H9 (cell line): ENCODE measurements at regions not wholly inside any gene's neighbourhood (a gene's known extent, or its start where the extent isn't known, plus 50 kb on each side); places are given as distances from the start of the nearest gene placed in this dataset.

Experiments used
- DNase-seq: peaks from one replicate; pipeline ENCODE4 v3.0.0-alpha.2; 2017
- H2AFZ ChIP-seq: one replicate; pipeline ENCODE4 v1.6.1; 2013; ENCODE audit warnings: mild to moderate bottlenecking, low read length, control low read depth, moderate library complexity
- H2AK5ac ChIP-seq: 2 replicates; pipeline ENCODE4 v1.6.1; 2013; ENCODE audit warnings: low read length, control low read depth, mixed read lengths; ENCODE audit not compliant: insufficient read length
- H2BK120ac ChIP-seq: one replicate; pipeline ENCODE4 v1.6.1; 2013; ENCODE audit warnings: low read depth, mild to moderate bottlenecking, low read length, control low read depth, inconsistent platforms; ENCODE audit not compliant: poor library complexity, severe bottlenecking
- H2BK12ac ChIP-seq: 2 replicates; pipeline ENCODE4 v1.6.1; 2013; ENCODE audit warnings: low read length, control low read depth, mixed read lengths, low read depth; ENCODE audit not compliant: insufficient read length
- H2BK15ac ChIP-seq: 2 replicates; pipeline ENCODE4 v1.6.1; 2013; ENCODE audit warnings: low read depth, low read length, control low read depth
- H2BK20ac ChIP-seq: one replicate; pipeline ENCODE4 v1.6.1; 2013; ENCODE audit warnings: low read depth, mild to moderate bottlenecking, low read length, control low read depth, inconsistent platforms; ENCODE audit not compliant: poor library complexity, severe bottlenecking
- H2BK5ac ChIP-seq: 2 replicates; pipeline ENCODE4 v1.6.1; 2013; ENCODE audit warnings: low read length, control low read depth, mixed read lengths; ENCODE audit not compliant: insufficient read length
- H3K14ac ChIP-seq: 2 replicates; pipeline ENCODE4 v1.6.1; 2013; ENCODE audit warnings: low read length, control low read depth; ENCODE audit not compliant: insufficient read depth
- H3K18ac ChIP-seq: 2 replicates; pipeline ENCODE4 v1.6.1; 2013; ENCODE audit warnings: low read depth, mild to moderate bottlenecking, mixed read lengths, low read length, control low read depth; ENCODE audit not compliant: insufficient read length
- H3K23ac ChIP-seq: 2 replicates; pipeline ENCODE4 v1.6.1; 2013; ENCODE audit warnings: low read length, control low read depth, mixed read lengths, low read depth; ENCODE audit not compliant: insufficient read length
- H3K23me2 ChIP-seq: 2 replicates; pipeline ENCODE4 v1.6.1; 2013; ENCODE audit warnings: low read depth, mild to moderate bottlenecking, mixed read lengths, low read length, control low read depth; ENCODE audit not compliant: insufficient read length, poor library complexity, severe bottlenecking
- H3K27ac ChIP-seq: 2 replicates; pipeline ENCODE4 v1.5.1; 2013; ENCODE audit warnings: low read length, control low read depth, mixed read lengths, low read depth; ENCODE audit not compliant: insufficient read length
- H3K27me3 ChIP-seq: 2 replicates; pipeline ENCODE4 v1.6.1; 2013; ENCODE audit warnings: low read length, control low read depth, inconsistent platforms; ENCODE audit not compliant: insufficient read depth
- H3K4ac ChIP-seq: 2 replicates; pipeline ENCODE4 v1.6.1; 2013; ENCODE audit warnings: low read depth, mild to moderate bottlenecking, control low read depth, inconsistent platforms, low read length, moderate library complexity
- H3K4me1 ChIP-seq: 2 replicates; pipeline ENCODE4 v1.6.1; 2013; ENCODE audit warnings: low read length, control low read depth, inconsistent platforms; ENCODE audit not compliant: insufficient read depth
- H3K4me2 ChIP-seq: 2 replicates; pipeline ENCODE4 v1.6.1; 2013; ENCODE audit warnings: low read length, control low read depth, mixed read lengths; ENCODE audit not compliant: insufficient read length, insufficient read depth
- H3K56ac ChIP-seq: 2 replicates; pipeline ENCODE4 v1.6.1; 2013; ENCODE audit warnings: low read depth, mild to moderate bottlenecking, mixed read lengths, low read length, control low read depth; ENCODE audit not compliant: insufficient read length
- H3K79me1 ChIP-seq: 2 replicates; pipeline ENCODE4 v1.6.1; 2013; ENCODE audit warnings: low read depth, mild to moderate bottlenecking, moderate library complexity, low read length, control low read depth, inconsistent platforms; ENCODE audit not compliant: insufficient read depth, poor library complexity, severe bottlenecking
- H3K79me2 ChIP-seq: 2 replicates; pipeline ENCODE4 v1.6.1; 2013; ENCODE audit warnings: low read length, control low read depth, inconsistent platforms; ENCODE audit not compliant: insufficient read depth
- H3K9ac ChIP-seq: 2 replicates; pipeline ENCODE4 v1.6.1; 2013; ENCODE audit warnings: low read length, control low read depth, mixed read lengths; ENCODE audit not compliant: insufficient read length; ENCODE audit errors: extremely low read depth
- H3K9me3 ChIP-seq: one replicate; pipeline ENCODE4 v1.6.1; 2013; ENCODE audit warnings: low read depth, low read length, inconsistent platforms; ENCODE audit not compliant: control insufficient read depth
- H3T11ph ChIP-seq: one replicate; pipeline ENCODE4 v1.6.1; 2013; ENCODE audit warnings: mild to moderate bottlenecking, low read length, control low read depth, inconsistent platforms
- H4K20me1 ChIP-seq: one replicate; pipeline ENCODE4 v1.6.1; 2013; ENCODE audit not compliant: control insufficient read depth, insufficient read length, insufficient read depth
- H4K5ac ChIP-seq: 2 replicates; pipeline ENCODE4 v1.6.1; 2013; ENCODE audit warnings: low read depth, mild to moderate bottlenecking, mixed read lengths, low read length, control low read depth; ENCODE audit not compliant: insufficient read length
- H4K8ac ChIP-seq: replicated peaks from 2 replicates; pipeline ENCODE4 v1.6.1; 2013; ENCODE audit warnings: low read length, control low read depth, mixed read lengths, low read depth; ENCODE audit not compliant: insufficient read length
- H4K91ac ChIP-seq: 2 replicates; pipeline ENCODE4 v1.6.1; 2013; ENCODE audit warnings: low read depth, mild to moderate bottlenecking, moderate library complexity, mixed read lengths, low read length, control low read depth; ENCODE audit not compliant: insufficient read length
- H3K27ac Mint-ChIP-seq, 3 experiments: 2 replicates in 2 of 3; 3 replicates in 1 of 3; pipeline ENCODE4 v1.8.0; 2020 to 2021; ENCODE audit warnings: mixed read lengths in 3 of 3, mild to moderate bottlenecking in 1 of 3, moderate library complexity in 1 of 3
- H3K27me3 Mint-ChIP-seq: 2 replicates; pipeline ENCODE4 v1.8.0; 2021; ENCODE audit warnings: low read depth, mild to moderate bottlenecking, moderate library complexity, mixed read lengths
- H3K36me3 Mint-ChIP-seq, 3 experiments: 2 replicates in 2 of 3; 3 replicates in 1 of 3; pipeline ENCODE4 v1.8.0; 2020 to 2021; ENCODE audit warnings: low read depth in 3 of 3, mixed read lengths in 3 of 3; ENCODE audit not compliant: insufficient read depth in 1 of 3
- H3K4me1 Mint-ChIP-seq, 2 experiments: 2 replicates each; pipeline ENCODE4 v1.8.0; 2020; ENCODE audit warnings: mixed read lengths in 2 of 2
- H3K4me3 Mint-ChIP-seq, 2 experiments: 2 replicates in 1 of 2; 3 replicates in 1 of 2; pipeline ENCODE4 v1.8.0; 2020 to 2021; ENCODE audit warnings: mild to moderate bottlenecking in 2 of 2, mixed read lengths in 2 of 2, moderate library complexity in 1 of 2
- H3K9me3 Mint-ChIP-seq, 2 experiments: 2 replicates in 1 of 2; 3 replicates in 1 of 2; pipeline ENCODE4 v1.8.0; 2020; ENCODE audit warnings: mild to moderate bottlenecking in 2 of 2, mixed read lengths in 2 of 2, moderate library complexity in 1 of 2
- WGBS: extraction: QIAGEN DNeasy Blood & Tissue Kit; methylation state at CpG from one replicate; pipeline ENCODE4 v1.1.7; 2013; ENCODE audit warnings: missing lambda C conversion rate, low lambda C conversion rate, mixed read lengths; ENCODE audit not compliant: insufficient read length; ENCODE audit errors: extremely low coverage; 5-methylcytosine and 5-hydroxymethylcytosine counted together
- TF ChIP-seq, protein P1 (sequence below): fragments of 200-600 bp; sonication (generic); conservative IDR thresholded peaks from 3 replicates; pipeline ENCODE4 v1.8.0; 2021; ENCODE audit warnings: antibody characterized with exemption, mild to moderate bottlenecking

DNA sequence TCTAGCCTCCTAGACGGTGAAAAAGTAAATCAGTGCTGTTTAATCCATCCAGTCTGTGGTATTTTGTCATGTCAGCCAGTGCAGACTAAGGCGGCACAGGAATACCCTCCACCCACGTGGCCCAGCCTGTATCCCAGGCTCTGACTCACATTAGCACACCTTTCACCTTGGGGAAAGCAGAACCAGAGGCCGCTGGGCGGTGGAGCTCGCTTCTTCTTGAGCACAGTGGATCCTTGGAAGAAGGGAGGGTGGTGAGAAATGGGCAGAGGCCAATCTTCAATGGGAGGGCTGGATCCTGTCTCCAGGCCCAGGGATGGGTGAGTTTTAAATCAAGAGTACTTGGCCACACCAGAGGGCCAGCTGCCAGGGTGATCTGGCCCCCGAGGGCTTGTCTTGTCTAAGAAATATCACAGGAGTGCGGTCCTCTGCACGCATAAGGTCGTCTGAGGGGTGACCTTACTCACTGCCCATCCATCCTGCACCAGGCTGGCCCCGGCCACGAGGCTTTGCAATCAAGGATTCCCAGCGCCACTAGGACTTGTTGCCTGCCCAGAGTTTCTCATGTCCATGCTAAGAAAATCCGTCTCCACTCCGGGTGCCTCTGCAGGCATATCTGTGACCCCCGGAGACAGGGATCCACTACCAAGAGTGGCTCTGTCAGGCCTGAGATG, 658.5 kb downstream of the BRD1 start:
- H3K4me3 Mint-ChIP-seq, result no peak overlapping the region
- Histone ChIP-seq H3K4me1 (no peaks in the 10 kb centered on the region), H3K23me2 (no peaks in the 10 kb centered on the region), H2BK20ac (no peak overlapping the region), H4K8ac (no peak overlapping the region), H3K79me2 (no peaks in the 10 kb centered on the region), H4K91ac (no peak overlapping the region), H2BK120ac (no peak overlapping the region), H3K14ac (no peak overlapping the region), H2AFZ (no peak overlapping the region), H4K20me1 (no peaks in the 10 kb centered on the region), H3K4me2 (no peak overlapping the region), H3K27me3 (no peaks in the 10 kb centered on the region), H3K9ac (no peak overlapping the region), H3K23ac (no peak overlapping the region), H3T11ph (no peak overlapping the region), H2BK15ac (no peak overlapping the region), H2AK5ac (no peak overlapping the region), H3K56ac (no peak overlapping the region), H3K79me1 (no peaks in the 10 kb centered on the region), H3K9me3 (no peaks in the 10 kb centered on the region), H4K5ac (no peak overlapping the region), H2BK5ac (no peak overlapping the region), H2BK12ac (no peak overlapping the region), H3K27ac (no peak overlapping the region), H3K4ac (no peak overlapping the region), H3K18ac (no peak overlapping the region)
- no CpG with 5 or more reads among the region's 16 CpGs for WGBS
- peaks cover 8% of the 10 kb centered on the region for H3K27me3 Mint-ChIP-seq
- no peaks in the 10 kb centered on the region for H3K4me1 Mint-ChIP-seq
- DNase-seq, result no peak
- H3K36me3 Mint-ChIP-seq, result peaks cover 4 to 8% (median 5%) of the 10 kb centered on the region in 3 experiments; a peak in 5 of 7 replicates
- peaks cover 11 to 21% of the 10 kb centered on the region in 2 experiments for H3K9me3 Mint-ChIP-seq
- TF ChIP-seq, protein P1, sequence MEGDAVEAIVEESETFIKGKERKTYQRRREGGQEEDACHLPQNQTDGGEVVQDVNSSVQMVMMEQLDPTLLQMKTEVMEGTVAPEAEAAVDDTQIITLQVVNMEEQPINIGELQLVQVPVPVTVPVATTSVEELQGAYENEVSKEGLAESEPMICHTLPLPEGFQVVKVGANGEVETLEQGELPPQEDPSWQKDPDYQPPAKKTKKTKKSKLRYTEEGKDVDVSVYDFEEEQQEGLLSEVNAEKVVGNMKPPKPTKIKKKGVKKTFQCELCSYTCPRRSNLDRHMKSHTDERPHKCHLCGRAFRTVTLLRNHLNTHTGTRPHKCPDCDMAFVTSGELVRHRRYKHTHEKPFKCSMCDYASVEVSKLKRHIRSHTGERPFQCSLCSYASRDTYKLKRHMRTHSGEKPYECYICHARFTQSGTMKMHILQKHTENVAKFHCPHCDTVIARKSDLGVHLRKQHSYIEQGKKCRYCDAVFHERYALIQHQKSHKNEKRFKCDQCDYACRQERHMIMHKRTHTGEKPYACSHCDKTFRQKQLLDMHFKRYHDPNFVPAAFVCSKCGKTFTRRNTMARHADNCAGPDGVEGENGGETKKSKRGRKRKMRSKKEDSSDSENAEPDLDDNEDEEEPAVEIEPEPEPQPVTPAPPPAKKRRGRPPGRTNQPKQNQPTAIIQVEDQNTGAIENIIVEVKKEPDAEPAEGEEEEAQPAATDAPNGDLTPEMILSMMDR, result no peak
- H3K27ac Mint-ChIP-seq, result no peak overlapping the region
